Neuronal stem cell (in vitro differentiated cells): ENCODE measurements at regions not wholly inside any gene's neighbourhood (a gene's known extent, or its start where the extent isn't known, plus 50 kb on each side); places are given as distances from the start of the nearest gene placed in this dataset.

Source experiments
- DNase-seq: peaks from one replicate; pipeline ENCODE4 v3.0.0-alpha.2; 2013; ENCODE audit warnings: low spot score
- H2AFZ ChIP-seq: one replicate; pipeline ENCODE4 v1.6.1; 2013; ENCODE audit warnings: mild to moderate bottlenecking, low read length, inconsistent platforms
- H2AK5ac ChIP-seq: 2 replicates; pipeline ENCODE4 v1.6.1; 2013; ENCODE audit warnings: low read depth, mild to moderate bottlenecking, inconsistent platforms, low read length, moderate library complexity, mixed read lengths
- H2BK120ac ChIP-seq: 2 replicates; pipeline ENCODE4 v1.6.1; 2013; ENCODE audit warnings: low read depth, mild to moderate bottlenecking, inconsistent platforms, low read length, moderate library complexity, mixed read lengths
- H2BK12ac ChIP-seq: one replicate; pipeline ENCODE4 v1.6.1; 2013; ENCODE audit warnings: low read length, inconsistent platforms
- H2BK15ac ChIP-seq: 2 replicates; pipeline ENCODE4 v1.6.1; 2013; ENCODE audit warnings: mild to moderate bottlenecking, low read length, inconsistent platforms, mixed read lengths
- H2BK5ac ChIP-seq: one replicate; pipeline ENCODE4 v1.6.1; 2013; ENCODE audit warnings: inconsistent platforms, mild to moderate bottlenecking, low read length, moderate library complexity
- H3K14ac ChIP-seq: one replicate; pipeline ENCODE4 v1.6.1; 2013; ENCODE audit warnings: low read length, inconsistent platforms
- H3K18ac ChIP-seq: 2 replicates; pipeline ENCODE4 v1.6.1; 2013; ENCODE audit warnings: low read length, inconsistent platforms
- H3K23ac ChIP-seq: 2 replicates; pipeline ENCODE4 v1.6.1; 2013; ENCODE audit warnings: low read depth, mild to moderate bottlenecking, mixed read lengths, low read length, inconsistent platforms; ENCODE audit not compliant: poor library complexity
- H3K27ac ChIP-seq: replicated peaks from 3 replicates; pipeline ENCODE4 v1.5.1; 2013; ENCODE audit warnings: low read length, inconsistent platforms
- H3K27me3 ChIP-seq, 3 experiments: 2 replicates each; pipeline ENCODE4 v1.6.1; 2013; ENCODE audit warnings: low read length in 3 of 3, mild to moderate bottlenecking in 2 of 3, inconsistent platforms in 1 of 3, low read depth in 1 of 3, mixed read lengths in 1 of 3, moderate library complexity in 1 of 3; ENCODE audit not compliant: control insufficient read depth in 3 of 3, insufficient read depth in 3 of 3
- H3K36me3 ChIP-seq, 2 donors: replicated peaks in 1 of 2; 2 replicates each; pipeline ENCODE4 v1.6.1; 2013; ENCODE audit warnings: low read length in 2 of 2; ENCODE audit not compliant: control insufficient read depth in 2 of 2, insufficient read depth in 2 of 2
- H3K4ac ChIP-seq: 2 replicates; pipeline ENCODE4 v1.6.1; 2013; ENCODE audit warnings: inconsistent platforms, mild to moderate bottlenecking, low read length, moderate library complexity
- H3K4me1 ChIP-seq, 2 donors: 1 replicate in 1 of 2; 2 replicates in 1 of 2; pipeline ENCODE4 v1.6.1; 2013; ENCODE audit warnings: low read length in 2 of 2, low read depth in 1 of 2; ENCODE audit not compliant: control insufficient read depth in 2 of 2, insufficient read depth in 1 of 2
- H3K4me2 ChIP-seq: one replicate; pipeline ENCODE4 v1.6.1; 2013; ENCODE audit warnings: mild to moderate bottlenecking, low read length, inconsistent platforms; ENCODE audit not compliant: insufficient read depth, poor library complexity, severe bottlenecking
- H3K4me3 ChIP-seq, 2 donors: 2 replicates each; pipeline ENCODE4 v1.5.1; 2013; ENCODE audit warnings: low read length in 2 of 2, mild to moderate bottlenecking in 2 of 2, inconsistent platforms in 1 of 2, moderate library complexity in 1 of 2
- H3K79me1 ChIP-seq: one replicate; pipeline ENCODE4 v1.6.1; 2013; ENCODE audit warnings: low read depth, mild to moderate bottlenecking, inconsistent platforms, low read length, moderate library complexity
- H3K9ac ChIP-seq: one replicate; pipeline ENCODE4 v1.6.1; 2013; ENCODE audit warnings: mild to moderate bottlenecking, low read depth, low read length, inconsistent platforms; ENCODE audit not compliant: poor library complexity
- H3K9me3 ChIP-seq, 2 donors: replicated peaks in 1 of 2; 2 replicates each; pipeline versions ENCODE3 to v1.6.1; 2013; ENCODE audit warnings: low read length in 2 of 2, mild to moderate bottlenecking in 2 of 2, inconsistent platforms in 1 of 2, low read depth in 1 of 2, mixed read lengths in 1 of 2, moderate library complexity in 1 of 2; ENCODE audit not compliant: control insufficient read depth in 2 of 2, insufficient read depth in 1 of 2
- H4K8ac ChIP-seq: one replicate; pipeline ENCODE4 v1.6.1; 2013; ENCODE audit warnings: low read depth, mild to moderate bottlenecking, inconsistent platforms, low read length, moderate library complexity
- H4K91ac ChIP-seq: one replicate; pipeline ENCODE4 v1.6.1; 2013; ENCODE audit warnings: low read length, low read depth, mild to moderate bottlenecking, inconsistent platforms; ENCODE audit not compliant: poor library complexity
- WGBS, 2 donors: extraction: QIAGEN DNeasy Blood & Tissue Kit; methylation state at CpG; one replicate each; pipeline ENCODE4 v1.1.7; 2013; ENCODE audit warnings: missing lambda C conversion rate in 2 of 2, mixed read lengths in 1 of 2; ENCODE audit not compliant: insufficient read length in 2 of 2, insufficient replicate concordance in 1 of 2; ENCODE audit errors: extremely low coverage in 2 of 2; 5-methylcytosine and 5-hydroxymethylcytosine counted together

DNA sequence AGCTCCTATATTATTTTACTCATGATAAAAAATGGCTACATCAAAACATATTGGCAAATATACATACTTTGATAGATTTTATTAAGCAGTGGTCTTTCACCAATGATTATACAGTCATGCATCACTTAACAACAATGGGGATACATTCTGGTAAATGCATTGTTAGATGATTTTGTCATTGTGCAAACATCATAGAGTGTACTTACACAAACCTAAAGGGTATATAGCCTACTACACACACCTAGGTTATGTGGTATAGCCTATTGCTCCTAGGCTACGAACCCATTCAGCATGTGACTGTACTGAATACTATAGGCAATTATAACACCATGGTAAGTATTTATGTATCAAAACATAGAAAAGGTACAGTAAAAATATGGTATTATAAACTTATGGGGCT is 98.9 kb upstream of the IL6 start:
- H3K9ac ChIP-seq: no peak overlapping the region
- no peak overlapping the region for H4K91ac ChIP-seq
- no peaks in the 10 kb centered on the region for H3K36me3 ChIP-seq
- no peak for DNase-seq
- H3K4ac ChIP-seq: no peak overlapping the region
- H2AFZ ChIP-seq: no peak overlapping the region
- H2BK5ac ChIP-seq: no peak overlapping the region
- H3K4me3 ChIP-seq: no peak overlapping the region
- H3K27me3 ChIP-seq: no peaks in the 10 kb centered on the region
- no peaks in the 10 kb centered on the region for H3K4me1 ChIP-seq
- no peak overlapping the region for H3K27ac ChIP-seq
- no peak overlapping the region for H3K23ac ChIP-seq
- WGBS, 2 donors: no CpG with 5 or more reads among the region's 1 CpG
- H2BK15ac ChIP-seq: no peak overlapping the region
- no peaks in the 10 kb centered on the region for H3K79me1 ChIP-seq
- H3K14ac ChIP-seq: no peak overlapping the region
- H4K8ac ChIP-seq: no peak overlapping the region
- no peak overlapping the region for H2BK120ac ChIP-seq
- no peak overlapping the region for H3K4me2 ChIP-seq
- no peak overlapping the region for H2AK5ac ChIP-seq
- H2BK12ac ChIP-seq: no peak overlapping the region
- H3K9me3 ChIP-seq: no peaks in the 10 kb centered on the region
- no peak overlapping the region for H3K18ac ChIP-seq

DNA sequence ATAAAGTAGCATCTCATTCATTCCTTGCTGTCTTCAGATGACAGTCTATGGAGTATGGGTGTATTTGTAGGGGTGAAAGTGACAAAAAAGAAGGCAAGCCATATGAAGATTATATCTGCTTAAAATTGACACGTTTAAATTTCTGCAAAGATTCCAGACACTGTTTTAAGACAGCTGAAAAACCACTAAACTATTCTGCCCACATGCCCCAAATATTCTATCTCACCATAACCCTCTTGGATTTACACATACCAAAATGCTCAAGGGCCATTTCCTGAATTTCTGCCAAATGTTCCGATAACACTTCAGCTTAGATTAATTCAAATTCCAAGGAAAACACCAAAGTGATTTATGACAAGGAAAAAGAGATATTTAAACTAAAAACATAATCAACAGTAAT is 99.9 kb upstream of the IL6 start:
- H3K79me1 ChIP-seq: no peaks in the 10 kb centered on the region
- no CpG with 5 or more reads among the region's 2 CpGs for WGBS, 2 donors
- no peak overlapping the region for H2AK5ac ChIP-seq
- no peak overlapping the region for H3K14ac ChIP-seq
- no peak overlapping the region for H4K8ac ChIP-seq
- no peaks in the 10 kb centered on the region for H3K36me3 ChIP-seq
- DNase-seq: no peak
- no peak overlapping the region for H2AFZ ChIP-seq
- H3K27me3 ChIP-seq: no peaks in the 10 kb centered on the region
- H4K91ac ChIP-seq: no peak overlapping the region
- no peak overlapping the region for H3K4ac ChIP-seq
- no peak overlapping the region for H2BK12ac ChIP-seq
- no peak overlapping the region for H3K9ac ChIP-seq
- no peak overlapping the region for H2BK120ac ChIP-seq
- H2BK15ac ChIP-seq: no peak overlapping the region
- no peak overlapping the region for H3K18ac ChIP-seq
- no peak overlapping the region for H3K4me3 ChIP-seq
- H3K4me2 ChIP-seq: no peak overlapping the region
- H3K9me3 ChIP-seq: no peaks in the 10 kb centered on the region
- no peak overlapping the region for H3K23ac ChIP-seq
- no peak overlapping the region for H3K27ac ChIP-seq
- no peak overlapping the region for H2BK5ac ChIP-seq
- H3K4me1 ChIP-seq: no peaks in the 10 kb centered on the region

GRCh38 chr7:22625251-22625650 is 101.7 kb upstream of the IL6 start:
- H2AK5ac ChIP-seq: no peak overlapping the region
- H3K23ac ChIP-seq: no peak overlapping the region
- no peak overlapping the region for H3K18ac ChIP-seq
- no peaks in the 10 kb centered on the region for H3K9me3 ChIP-seq
- DNase-seq: no peak
- H3K4me2 ChIP-seq: no peak overlapping the region
- H3K36me3 ChIP-seq: no peaks in the 10 kb centered on the region
- no peak overlapping the region for H2BK5ac ChIP-seq
- no peak overlapping the region for H3K9ac ChIP-seq
- H2BK12ac ChIP-seq: no peak overlapping the region
- H2AFZ ChIP-seq: no peak overlapping the region
- H3K27me3 ChIP-seq: no peaks in the 10 kb centered on the region
- H3K79me1 ChIP-seq: no peaks in the 10 kb centered on the region
- H2BK15ac ChIP-seq: no peak overlapping the region
- H3K4me3 ChIP-seq: no peak overlapping the region
- no peak overlapping the region for H3K4ac ChIP-seq
- H2BK120ac ChIP-seq: no peak overlapping the region
- H4K91ac ChIP-seq: no peak overlapping the region
- H3K14ac ChIP-seq: no peak overlapping the region
- H3K27ac ChIP-seq: no peak overlapping the region
- no peaks in the 10 kb centered on the region for H3K4me1 ChIP-seq
- no peak overlapping the region for H4K8ac ChIP-seq
- WGBS, 2 donors: no CpG with 5 or more reads among the region's 1 CpG

DNA sequence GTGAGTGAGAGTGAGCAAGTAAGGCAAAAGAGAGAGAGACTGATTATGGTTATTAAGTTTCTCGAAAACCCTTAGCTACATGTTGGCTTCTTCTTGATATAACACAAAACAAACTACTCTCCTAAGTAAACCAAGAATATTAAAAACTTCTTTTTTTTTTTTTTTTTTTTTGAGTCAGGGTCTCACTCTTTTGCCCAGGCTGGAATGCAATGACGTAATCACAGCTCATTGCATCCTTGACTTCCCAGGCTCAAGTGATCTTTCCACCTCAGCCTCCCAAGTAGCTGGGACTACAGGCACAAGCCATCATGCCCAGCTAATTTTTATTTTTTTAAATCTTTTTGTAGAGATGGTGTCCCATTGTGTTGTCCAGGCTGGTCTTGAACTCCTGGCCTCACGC is 102.2 kb upstream of the IL6 start:
- H2AFZ ChIP-seq: no peak overlapping the region
- H3K27me3 ChIP-seq: no peaks in the 10 kb centered on the region
- no peak overlapping the region for H2AK5ac ChIP-seq
- no peak overlapping the region for H3K14ac ChIP-seq
- H3K36me3 ChIP-seq: no peaks in the 10 kb centered on the region
- WGBS, 2 donors: no CpG with 5 or more reads among the region's 3 CpGs
- H2BK12ac ChIP-seq: no peak overlapping the region
- H4K91ac ChIP-seq: no peak overlapping the region
- no peak overlapping the region for H3K4me2 ChIP-seq
- H3K9ac ChIP-seq: no peak overlapping the region
- DNase-seq: no peak
- H4K8ac ChIP-seq: no peak overlapping the region
- no peak overlapping the region for H3K4ac ChIP-seq
- H2BK5ac ChIP-seq: no peak overlapping the region
- no peak overlapping the region for H3K18ac ChIP-seq
- H2BK120ac ChIP-seq: no peak overlapping the region
- no peak overlapping the region for H3K23ac ChIP-seq
- no peaks in the 10 kb centered on the region for H3K9me3 ChIP-seq
- no peak overlapping the region for H3K4me3 ChIP-seq
- H3K27ac ChIP-seq: no peak overlapping the region
- no peak overlapping the region for H2BK15ac ChIP-seq
- no peaks in the 10 kb centered on the region for H3K79me1 ChIP-seq
- H3K4me1 ChIP-seq: no peaks in the 10 kb centered on the region
